H1 (cell line): ENCODE measurements at regions not wholly inside any gene's neighbourhood (a gene's known extent, or its start where the extent isn't known, plus 50 kb on each side); places are given as distances from the start of the nearest gene placed in this dataset.

Experiments used
- CTCF ChIA-PET: fragments of 300-600 bp; sonication (Branson Sonifier 250); formaldehyde crosslinking; loops from one replicate; lab custom pipeline; 2021; ENCODE audit not compliant: partially characterized antibody; lab: Charles Lee
- POLR2A ChIA-PET: fragments of 300-600 bp; sonication (Branson Sonifier 250); formaldehyde crosslinking; loops from one replicate; lab custom pipeline; 2021; ENCODE audit warnings: inconsistent platforms; ENCODE audit not compliant: partially characterized antibody; lab: Charles Lee
- DNase-seq, 2 experiments: peaks; one replicate each; pipeline versions ENCODE4 v3.0.0 to v3.0.0-alpha.2; 2010 to 2022; ENCODE audit warnings: low spot score in 2 of 2, low read depth in 1 of 2, mixed read lengths in 1 of 2
- FAIRE-seq: peaks from 2 replicates; lab custom pipeline; 2011; peaks lifted over from hg19 to GRCh38; lab: Jason Lieb, UNC
- H2AFZ ChIP-seq: 2 replicates; pipeline ENCODE4 v1.8.1; 2012; ENCODE audit warnings: low read length, inconsistent platforms
- H2AK5ac ChIP-seq: 2 replicates; pipeline ENCODE4 v1.6.1; 2013; ENCODE audit warnings: low read depth, low read length
- H2BK120ac ChIP-seq: replicated peaks from 2 replicates; pipeline ENCODE3; 2013; ENCODE audit warnings: low read depth, low read length, inconsistent platforms
- H2BK12ac ChIP-seq: 2 replicates; pipeline ENCODE4 v1.6.1; 2013; ENCODE audit warnings: low read depth, low read length
- H2BK15ac ChIP-seq: 2 replicates; pipeline ENCODE4 v1.6.1; 2013; ENCODE audit warnings: low read length
- H2BK20ac ChIP-seq: 2 replicates; pipeline ENCODE4 v1.6.1; 2013; ENCODE audit warnings: low read length
- H2BK5ac ChIP-seq: 2 replicates; pipeline ENCODE4 v1.6.1; 2013; ENCODE audit warnings: low read depth, low read length
- H3K14ac ChIP-seq: 2 replicates; pipeline ENCODE4 v1.6.1; 2013; ENCODE audit warnings: inconsistent platforms; ENCODE audit not compliant: insufficient read length
- H3K18ac ChIP-seq: 2 replicates; pipeline ENCODE4 v1.6.1; 2013; ENCODE audit warnings: low read length; ENCODE audit errors: extremely low read depth
- H3K23ac ChIP-seq: 2 replicates; pipeline ENCODE4 v1.6.1; 2013; ENCODE audit warnings: inconsistent platforms; ENCODE audit not compliant: insufficient read length
- H3K23me2 ChIP-seq: 2 replicates; pipeline ENCODE4 v1.6.1; 2013; ENCODE audit warnings: low read depth, low read length
- H3K27ac ChIP-seq: 2 replicates; pipeline ENCODE4 v1.6.1; 2011; ENCODE audit warnings: low read depth, low read length, inconsistent platforms
- H3K27me3 ChIP-seq, 4 experiments: replicated peaks in 1 of 4; 1 replicate in 1 of 4; 2 replicates in 3 of 4; pipeline versions ENCODE4 v1.6.1 to v1.8.1; 2011 to 2013; ENCODE audit warnings: low read length in 3 of 4, mild to moderate bottlenecking in 3 of 4, inconsistent platforms in 2 of 4, mixed read lengths in 2 of 4, moderate library complexity in 1 of 4; ENCODE audit not compliant: control insufficient read depth in 3 of 4, insufficient read depth in 3 of 4; ENCODE audit errors: extremely low read depth in 1 of 4
- H3K36me3 ChIP-seq, 4 experiments: 2 replicates each; pipeline versions ENCODE4 v1.6.1 to v1.8.1; 2011 to 2013; ENCODE audit warnings: mild to moderate bottlenecking in 4 of 4, low read length in 3 of 4, moderate library complexity in 2 of 4, control low read depth in 1 of 4, inconsistent platforms in 1 of 4; ENCODE audit not compliant: insufficient read depth in 4 of 4, control insufficient read depth in 2 of 4
- H3K4ac ChIP-seq: replicated peaks from 2 replicates; pipeline ENCODE3; 2013; ENCODE audit warnings: low read length, low read depth, mixed read lengths, inconsistent platforms; ENCODE audit not compliant: insufficient read length
- H3K4me1 ChIP-seq, 4 experiments: replicated peaks in 1 of 4; 1 replicate in 1 of 4; 2 replicates in 3 of 4; pipeline versions ENCODE4 v1.6.1 to v1.8.1; 2011 to 2013; ENCODE audit warnings: low read length in 3 of 4, inconsistent platforms in 2 of 4, mixed read lengths in 1 of 4; ENCODE audit not compliant: insufficient read depth in 4 of 4, control insufficient read depth in 3 of 4
- H3K4me2 ChIP-seq, 2 experiments: 2 replicates each; pipeline versions ENCODE4 v1.6.1 to v1.8.1; 2011 to 2013; ENCODE audit warnings: low read depth in 2 of 2, low read length in 2 of 2, control low read depth in 1 of 2, inconsistent platforms in 1 of 2, mild to moderate bottlenecking in 1 of 2; ENCODE audit not compliant: insufficient read depth in 1 of 2
- H3K4me3 ChIP-seq, 4 experiments: fragments of 200-600, 300-600 bp in 1 of 4; sonication (generic), shearing (Covaris generic), sonication (Bioruptor Twin) in 1 of 4; 2 replicates each; pipeline versions ENCODE4 v1.5.1 to v1.8.1; 2011 to 2016; ENCODE audit warnings: low read length in 4 of 4, low read depth in 3 of 4, control low read depth in 2 of 4, inconsistent platforms in 2 of 4, mild to moderate bottlenecking in 2 of 4, mixed read lengths in 1 of 4, moderate library complexity in 1 of 4; ENCODE audit not compliant: insufficient read depth in 2 of 4; ENCODE audit errors: extremely low read depth in 1 of 4
- H3K56ac ChIP-seq: replicated peaks from 2 replicates; pipeline ENCODE3; 2013; ENCODE audit warnings: low read depth, mild to moderate bottlenecking, mixed read lengths, low read length, inconsistent platforms; ENCODE audit not compliant: insufficient read length
- H3K79me1 ChIP-seq: 2 replicates; pipeline ENCODE4 v1.6.1; 2013; ENCODE audit warnings: low read depth, low read length, control low read depth
- H3K79me2 ChIP-seq, 2 experiments: 2 replicates each; pipeline versions ENCODE4 v1.6.1 to v1.8.1; 2012 to 2013; ENCODE audit warnings: low read length in 2 of 2, mild to moderate bottlenecking in 2 of 2, inconsistent platforms in 1 of 2; ENCODE audit not compliant: insufficient read depth in 2 of 2, control insufficient read depth in 1 of 2
- H3K9ac ChIP-seq, 4 experiments: replicated peaks in 1 of 4; 1 replicate in 1 of 4; 2 replicates in 3 of 4; pipeline versions ENCODE4 v1.6.1 to v1.8.1; 2011 to 2013; ENCODE audit warnings: low read depth in 3 of 4, low read length in 3 of 4, control low read depth in 2 of 4, mild to moderate bottlenecking in 2 of 4, moderate library complexity in 2 of 4, inconsistent platforms in 1 of 4; ENCODE audit errors: extremely low read depth in 1 of 4
- H3K9me3 ChIP-seq, 2 experiments: 2 replicates each; pipeline versions ENCODE4 v1.6.1 to v1.8.1; 2012 to 2013; ENCODE audit warnings: mild to moderate bottlenecking in 2 of 2, moderate library complexity in 2 of 2, control low read depth in 1 of 2, inconsistent platforms in 1 of 2, low read depth in 1 of 2, low read length in 1 of 2, mixed read lengths in 1 of 2; ENCODE audit not compliant: insufficient read depth in 2 of 2
- H4K20me1 ChIP-seq, 2 experiments: replicated peaks in 1 of 2; 2 replicates each; pipeline versions ENCODE3 to v1.8.1; 2011 to 2013; ENCODE audit warnings: inconsistent platforms in 2 of 2, low read length in 2 of 2, mild to moderate bottlenecking in 1 of 2; ENCODE audit not compliant: insufficient read depth in 2 of 2, control insufficient read depth in 1 of 2
- H4K5ac ChIP-seq: 2 replicates; pipeline ENCODE4 v1.6.1; 2013; ENCODE audit warnings: low read length, low read depth, mixed read lengths, inconsistent platforms; ENCODE audit not compliant: insufficient read length
- H4K8ac ChIP-seq: 2 replicates; pipeline ENCODE4 v1.8.0; 2013; ENCODE audit warnings: mild to moderate bottlenecking, moderate library complexity, low read length, inconsistent platforms; ENCODE audit not compliant: insufficient read depth; ENCODE audit errors: extremely low read depth
- H4K91ac ChIP-seq: replicated peaks from 2 replicates; pipeline ENCODE3; 2013; ENCODE audit warnings: low read length, mixed read lengths, inconsistent platforms; ENCODE audit not compliant: insufficient read length
- CEBPB ChIP-seq: IDR thresholded peaks from 2 replicates; pipeline ENCODE4 v1.6.1; 2012; ENCODE audit warnings: low read depth, low read length
- FOSL1 ChIP-seq: IDR thresholded peaks from 2 replicates; pipeline ENCODE4 v1.6.1; 2011; ENCODE audit warnings: mild to moderate bottlenecking, low read depth, low read length, moderate library complexity; ENCODE audit not compliant: insufficient read depth
- GABPA ChIP-seq: IDR thresholded peaks from 2 replicates; pipeline ENCODE4 v1.6.1; 2011; ENCODE audit warnings: mild to moderate bottlenecking, low read length, moderate library complexity, borderline replicate concordance; ENCODE audit not compliant: insufficient read depth
- RAD21 ChIP-seq, 2 experiments: IDR thresholded peaks in 1 of 2; conservative IDR thresholded peaks in 1 of 2; 2 replicates each; pipeline ENCODE4 v1.6.1; 2011; ENCODE audit warnings: low read depth in 2 of 2, low read length in 2 of 2, improper control_type of control experiment in 1 of 2, inconsistent platforms in 1 of 2, mild to moderate bottlenecking in 1 of 2, moderate library complexity in 1 of 2
- TBP ChIP-seq: IDR thresholded peaks from 2 replicates; pipeline ENCODE4 v1.6.1; 2011; ENCODE audit warnings: low read depth, low read length, improper control_type of control experiment
- TCF12 ChIP-seq: IDR thresholded peaks from 2 replicates; pipeline ENCODE4 v1.6.1; 2011; ENCODE audit warnings: low read depth, mild to moderate bottlenecking, low read length
- TEAD4 ChIP-seq: IDR thresholded peaks from 2 replicates; pipeline ENCODE4 v1.6.1; 2012; ENCODE audit warnings: low read depth, low read length, inconsistent platforms, mixed read lengths
- ZNF274 ChIP-seq: IDR thresholded peaks from 2 replicates; pipeline ENCODE4 v1.7.0; 2012; ENCODE audit warnings: low read length, borderline replicate concordance; ENCODE audit errors: extremely low read depth
- WGBS, 2 experiments: shearing (Covaris generic) in 1 of 2; methylation state at CpG; one replicate each; pipeline versions ENCODE4 v1.1.6 to v1.1.7; 2013 to 2015; ENCODE audit warnings: low lambda C conversion rate in 2 of 2, mixed read lengths in 2 of 2, inconsistent platforms in 1 of 2, low coverage in 1 of 2, missing lambda C conversion rate in 1 of 2; ENCODE audit not compliant: insufficient replicate concordance in 2 of 2, insufficient coverage in 1 of 2, insufficient read length in 1 of 2; ENCODE audit errors: extremely low coverage in 1 of 2, missing lambda C conversion rate in 1 of 2; 5-methylcytosine and 5-hydroxymethylcytosine counted together
- TF ChIP-seq, protein P1 (sequence below): IDR thresholded peaks from 2 replicates; pipeline ENCODE4 v1.6.1; 2011; ENCODE audit warnings: low read depth, mild to moderate bottlenecking, low read length; ENCODE audit not compliant: insufficient read depth

DNA sequence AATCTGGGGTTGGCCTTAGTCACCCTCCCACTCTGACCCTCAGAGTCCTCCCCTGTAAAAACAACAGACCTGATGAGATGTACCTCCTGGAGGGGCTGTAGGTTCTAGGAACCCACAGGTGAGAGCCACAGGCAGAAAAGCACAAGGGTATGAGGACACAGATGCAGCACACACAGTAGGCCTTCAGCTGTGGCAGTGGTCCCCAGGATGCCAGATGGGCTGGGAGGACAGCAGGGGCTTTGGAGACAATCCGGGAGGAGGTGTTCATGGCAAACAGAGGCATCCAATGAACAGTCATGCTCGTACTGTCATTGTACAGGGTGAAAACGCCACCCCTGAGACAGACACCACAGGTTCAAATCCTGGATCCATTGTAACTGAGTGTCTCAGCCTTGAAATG lies 463.1 kb downstream of the MATN1 start:
- Histone ChIP-seq H3K23ac (no peak overlapping the region), H4K20me1 (no peaks in the 10 kb centered on the region), H3K9me3 (no peaks in the 10 kb centered on the region), H4K91ac (no peak overlapping the region), H2AFZ (no peak overlapping the region), H2BK15ac (no peak overlapping the region), H2BK120ac (no peak overlapping the region), H3K56ac (no peak overlapping the region), H3K9ac (no peak overlapping the region), H3K79me2 (no peaks in the 10 kb centered on the region), H3K27ac (no peak overlapping the region), H2BK5ac (no peak overlapping the region), H3K14ac (no peak overlapping the region), H3K36me3 (no peaks in the 10 kb centered on the region; a peak in 1 of 8 replicates), H4K5ac (no peak overlapping the region), H3K4me1 (peaks cover 0 to 3% (median 1%) of the 10 kb centered on the region in 4 experiments; a peak in 1 of 7 replicates), H2BK12ac (no peak overlapping the region), H3K79me1 (no peaks in the 10 kb centered on the region), H3K23me2 (no peaks in the 10 kb centered on the region; the same call in 1 of the 2 replicates), H3K27me3 (no peaks in the 10 kb centered on the region; a peak in 1 of 7 replicates), H3K4me3 (no peak overlapping the region), H2BK20ac (no peak overlapping the region), H4K8ac (no peak overlapping the region), H3K18ac (no peak overlapping the region), H3K4ac (no peak overlapping the region), H3K4me2 (no peak overlapping the region), H2AK5ac (no peak overlapping the region)
- TF ChIP-seq TBP (no peak), CEBPB (no peak), ZNF274 (no peak), FOSL1 (no peak), RAD21 (IDR thresholded peaks at IDR 0.05 in 1 of 2, conservative IDR thresholded peaks at IDR 0.05 in 1 of 2; ENCODE audit: low read depth in 2 of 2, low read length in 2 of 2) (no peak), GABPA (no peak), TEAD4 (no peak), TCF12 (no peak)
- TF ChIP-seq, protein P1, sequence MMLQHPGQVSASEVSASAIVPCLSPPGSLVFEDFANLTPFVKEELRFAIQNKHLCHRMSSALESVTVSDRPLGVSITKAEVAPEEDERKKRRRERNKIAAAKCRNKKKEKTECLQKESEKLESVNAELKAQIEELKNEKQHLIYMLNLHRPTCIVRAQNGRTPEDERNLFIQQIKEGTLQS, result no peak
- 92% methylated on average over 3 of the region's 3 CpGs; no CpG with 5 or more reads in 1 of the 2 experiments for WGBS, 2 experiments
- ChIA-PET POLR2A (no interaction called here), CTCF (no interaction called here)
- DNase-seq, result no peak
- FAIRE-seq, result no peak
